ENCODE measurements at regions not wholly inside any gene's neighbourhood (a gene's known extent, or its start where the extent isn't known, plus 50 kb on each side); places are given as distances from the start of the nearest gene placed in this dataset.

DNA sequence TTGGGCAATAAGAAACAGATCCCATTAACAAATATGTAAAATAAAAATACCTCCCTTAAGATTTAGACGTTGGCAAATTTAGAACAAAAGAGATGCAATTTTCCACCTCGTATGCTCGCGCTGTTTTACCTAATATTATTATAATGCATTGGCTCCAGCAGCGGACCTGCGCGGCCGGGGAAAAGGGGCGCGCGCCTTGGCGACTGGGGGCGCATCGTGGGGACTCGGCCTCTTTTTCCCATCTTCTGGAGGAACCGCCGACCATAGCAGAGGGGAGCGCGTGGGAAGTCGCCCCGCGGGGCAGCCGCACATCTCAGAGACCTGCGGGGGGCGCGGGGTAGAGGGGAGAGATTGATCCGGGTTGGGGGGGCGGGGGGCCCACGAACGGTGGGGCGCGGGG, 139.4 kb upstream of the MKI67 start (continued):
- TF ChIP-seq, protein P1, sequence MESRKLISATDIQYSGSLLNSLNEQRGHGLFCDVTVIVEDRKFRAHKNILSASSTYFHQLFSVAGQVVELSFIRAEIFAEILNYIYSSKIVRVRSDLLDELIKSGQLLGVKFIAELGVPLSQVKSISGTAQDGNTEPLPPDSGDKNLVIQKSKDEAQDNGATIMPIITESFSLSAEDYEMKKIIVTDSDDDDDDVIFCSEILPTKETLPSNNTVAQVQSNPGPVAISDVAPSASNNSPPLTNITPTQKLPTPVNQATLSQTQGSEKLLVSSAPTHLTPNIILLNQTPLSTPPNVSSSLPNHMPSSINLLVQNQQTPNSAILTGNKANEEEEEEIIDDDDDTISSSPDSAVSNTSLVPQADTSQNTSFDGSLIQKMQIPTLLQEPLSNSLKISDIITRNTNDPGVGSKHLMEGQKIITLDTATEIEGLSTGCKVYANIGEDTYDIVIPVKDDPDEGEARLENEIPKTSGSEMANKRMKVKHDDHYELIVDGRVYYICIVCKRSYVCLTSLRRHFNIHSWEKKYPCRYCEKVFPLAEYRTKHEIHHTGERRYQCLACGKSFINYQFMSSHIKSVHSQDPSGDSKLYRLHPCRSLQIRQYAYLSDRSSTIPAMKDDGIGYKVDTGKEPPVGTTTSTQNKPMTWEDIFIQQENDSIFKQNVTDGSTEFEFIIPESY (IDR thresholded peaks at IDR 0.05; ENCODE audit: extremely low read depth, insufficient replicate concordance, low read length), result no peak
- TF ChIP-seq FOSL1 (IDR thresholded peaks at IDR 0.05; ENCODE audit: low read depth), result no peak
- no peak for TF ChIP-seq POLR2AphosphoS5 (IDR thresholded peaks at IDR 0.05; ENCODE audit: low read depth, low read length)
- TF ChIP-seq ZFX (IDR thresholded peaks at IDR 0.05), result no peak

DNA sequence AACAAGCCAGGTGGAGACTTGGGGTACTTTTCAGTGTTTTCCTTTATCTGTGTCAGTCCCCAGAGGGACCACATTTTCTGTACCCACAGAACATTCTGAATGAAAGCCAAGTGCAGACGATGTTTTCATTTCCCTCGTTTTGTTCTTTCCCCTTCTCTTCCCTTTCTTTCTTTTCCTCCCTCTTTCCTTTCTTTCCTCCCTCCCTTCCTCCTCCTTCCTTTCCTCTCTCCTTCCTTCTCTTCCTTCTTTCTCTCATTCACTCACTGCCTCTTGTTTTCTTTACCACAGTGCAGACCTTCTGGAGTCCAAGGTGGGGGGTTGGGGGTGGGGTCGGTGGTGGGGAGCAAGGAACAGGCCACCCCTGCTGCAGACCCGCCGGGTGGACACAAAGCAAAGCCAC, 141.4 kb upstream of the MKI67 start:
- no peaks in the 10 kb centered on the region for H3K4me1 ChIP-seq (ENCODE audit: control insufficient read depth in 1 of 2, insufficient read depth in 2 of 2, low read length in 2 of 2)
- H3K27me3 ChIP-seq (ENCODE audit: insufficient read depth, low read length), result peaks cover 53% of the 10 kb centered on the region
- no peak for TF ChIP-seq ZFX (IDR thresholded peaks at IDR 0.05)
- no peak for TF ChIP-seq CEBPB (IDR thresholded peaks at IDR 0.05; ENCODE audit: low read depth)
- TF ChIP-seq YY1 (IDR thresholded peaks at IDR 0.05; ENCODE audit: extremely low read depth, insufficient replicate concordance, low read depth, low read length), result no peak
- no peak for TF ChIP-seq EGR1 (IDR thresholded peaks at IDR 0.05; ENCODE audit: low read depth)
- no peak for TF ChIP-seq ZNF274 (IDR thresholded peaks at IDR 0.05; ENCODE audit: low read depth, low read length)
- TF ChIP-seq, protein P2, sequence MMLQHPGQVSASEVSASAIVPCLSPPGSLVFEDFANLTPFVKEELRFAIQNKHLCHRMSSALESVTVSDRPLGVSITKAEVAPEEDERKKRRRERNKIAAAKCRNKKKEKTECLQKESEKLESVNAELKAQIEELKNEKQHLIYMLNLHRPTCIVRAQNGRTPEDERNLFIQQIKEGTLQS (IDR thresholded peaks at IDR 0.05), result no peak
- TF ChIP-seq SP1 (IDR thresholded peaks at IDR 0.05; ENCODE audit: low read depth), result no peak
- no peak for TF ChIP-seq CBX3 (IDR thresholded peaks at IDR 0.05; ENCODE audit: low read depth)
- no peak for TF ChIP-seq JUND (IDR thresholded peaks at IDR 0.05)
- TF ChIP-seq, protein P3, sequence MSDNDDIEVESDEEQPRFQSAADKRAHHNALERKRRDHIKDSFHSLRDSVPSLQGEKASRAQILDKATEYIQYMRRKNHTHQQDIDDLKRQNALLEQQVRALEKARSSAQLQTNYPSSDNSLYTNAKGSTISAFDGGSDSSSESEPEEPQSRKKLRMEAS (IDR thresholded peaks at IDR 0.05), result no peak
- TF ChIP-seq POLR2AphosphoS5 (IDR thresholded peaks at IDR 0.05; ENCODE audit: low read depth, low read length), result no peak
- TF ChIP-seq, protein P1 (IDR thresholded peaks at IDR 0.05; ENCODE audit: extremely low read depth, insufficient replicate concordance, low read length), result no peak
- TF ChIP-seq EZH2phosphoT487 (IDR thresholded peaks at IDR 0.05; ENCODE audit: borderline replicate concordance), result no peak
- TF ChIP-seq ELF1 (IDR thresholded peaks at IDR 0.05; ENCODE audit: borderline replicate concordance, low read depth), result no peak
- ATAC-seq (no peak), DNase-seq (ENCODE audit: low read depth, low spot score) (no peak)
- ChIA-PET POLR2A (no interaction called here), CTCF (interaction anchor here (0.6 to 2.0 kb wide), 17 partner anchors 8 to 593 kb away, joined by 3 to 13 read pairs (median 5); no protein-coding TSS in a partner anchor), RAD21 (ENCODE audit: low non-redundant PET in 1 of 2, low total read pairs in 2 of 2, uncharacterized antibody in 2 of 2, unreplicated experiment in 2 of 2) (interaction anchor here (0.7 to 0.9 kb wide), 2 partner anchors 264 kb away, joined by 3 to 4 read pairs; no protein-coding TSS in a partner anchor)
- intact Hi-C loops (cut with micrococcal nuclease), result no loop called here
- H3K9me2 ChIP-seq (ENCODE audit: insufficient read depth), result no peaks in the 10 kb centered on the region
- no peaks in the 10 kb centered on the region for H3K36me3 ChIP-seq (ENCODE audit: control insufficient read depth in 1 of 2, insufficient read depth in 2 of 2, low read length in 2 of 2)
- H3K4me3 ChIP-seq (replicated peaks in 1 of 2; ENCODE audit: low read depth in 1 of 2, low read length in 2 of 2), result no peak overlapping the region
- no peak overlapping the region for H3K27ac ChIP-seq (ENCODE audit: low read depth, low read length)
- H2AFZ ChIP-seq (ENCODE audit: low read depth, low read length, poor library complexity, severe bottlenecking), result no peak overlapping the region
- H4K20me1 ChIP-seq (ENCODE audit: insufficient read depth), result no peaks in the 10 kb centered on the region
- H3K9ac ChIP-seq (ENCODE audit: low read length), result no peak overlapping the region
- no peak overlapping the region; the same call in 1 of the 2 replicates for H3K4me2 ChIP-seq (ENCODE audit: low read length)
- H3K9me3 ChIP-seq (ENCODE audit: control insufficient read depth in 1 of 2, insufficient read depth in 1 of 2, low read depth in 1 of 2, low read length in 2 of 2), result no peaks in the 10 kb centered on the region
- no TSS peak for BruUV-seq (replicated peaks)
- no peaks in the 10 kb centered on the region for H3K79me2 ChIP-seq (ENCODE audit: insufficient read depth, low read length)
